IMR-90 (cell line): ENCODE measurements at regions not wholly inside any gene's neighbourhood (a gene's known extent, or its start where the extent isn't known, plus 50 kb on each side); places are given as distances from the start of the nearest gene placed in this dataset.

Experiments
- ATAC-seq: fragments of 200-7000 bp; cut with Tn5 transposase; 2 replicates; pipeline ENCODE4 v1.9.1; 2020; ENCODE audit warnings: low read depth, mild to moderate bottlenecking, moderate library complexity
- BruUV-seq: library from RNA; stranded (reverse); fragments of 400-500 nt; replicated peaks from 2 replicates; lab custom pipeline; 2021; lab: Mats Ljungman, UMichigan
- CTCF ChIA-PET: fragments of 300-600 bp; formaldehyde crosslinking; extraction: SDS; loops from one replicate; lab custom pipeline; 2021; ENCODE audit warnings: antibody characterized with exemption; lab: Yijun Ruan, JAX
- POLR2A ChIA-PET: fragments of 300-600 bp; sonication (Branson Sonifier 250); formaldehyde crosslinking; loops from one replicate; lab custom pipeline; 2022; ENCODE audit warnings: antibody characterized with exemption; ENCODE audit not compliant: unreplicated experiment; lab: Charles Lee
- DNase-seq: peaks from one replicate; pipeline ENCODE4 v3.0.0; 2013
- H2AFZ ChIP-seq: replicated peaks from 2 replicates; pipeline ENCODE3; 2013; ENCODE audit warnings: low read length, mild to moderate bottlenecking; ENCODE audit not compliant: poor library complexity
- H2AK5ac ChIP-seq: 2 replicates; pipeline ENCODE4 v1.6.1; 2013; ENCODE audit warnings: low read depth, low read length, inconsistent platforms
- H2AK9ac ChIP-seq: replicated peaks from 2 replicates; pipeline ENCODE3; 2013; ENCODE audit warnings: mild to moderate bottlenecking, low read depth, low read length, moderate library complexity; ENCODE audit not compliant: poor library complexity
- H2BK120ac ChIP-seq: 2 replicates; pipeline ENCODE4 v1.6.1; 2013; ENCODE audit warnings: low read depth, low read length, inconsistent platforms
- H2BK15ac ChIP-seq: 3 replicates; pipeline ENCODE4 v1.6.1; 2013; ENCODE audit warnings: low read depth, low read length, inconsistent platforms
- H2BK20ac ChIP-seq: 2 replicates; pipeline ENCODE4 v1.6.1; 2013; ENCODE audit warnings: low read depth, mild to moderate bottlenecking, inconsistent platforms, low read length, moderate library complexity
- H2BK5ac ChIP-seq: 2 replicates; pipeline ENCODE4 v1.6.1; 2013; ENCODE audit warnings: mild to moderate bottlenecking, low read depth, low read length, inconsistent platforms; ENCODE audit not compliant: poor library complexity, severe bottlenecking
- H3K14ac ChIP-seq: replicated peaks from 2 replicates; pipeline ENCODE4 v1.6.1; 2013; ENCODE audit warnings: low read depth, low read length, inconsistent platforms
- H3K18ac ChIP-seq: 2 replicates; pipeline ENCODE4 v1.6.1; 2013; ENCODE audit warnings: low read depth, low read length, control low read depth
- H3K23ac ChIP-seq: 2 replicates; pipeline ENCODE4 v1.6.1; 2013; ENCODE audit warnings: low read depth, low read length, inconsistent platforms
- H3K27ac ChIP-seq: 2 replicates; pipeline ENCODE4 v1.5.1; 2013; ENCODE audit warnings: mild to moderate bottlenecking, control low read depth, low read length; ENCODE audit not compliant: insufficient read depth
- H3K27me3 ChIP-seq: 2 replicates; pipeline ENCODE4 v1.6.1; 2013; ENCODE audit warnings: low read length; ENCODE audit not compliant: control insufficient read depth, insufficient read depth
- H3K36me3 ChIP-seq: 2 replicates; pipeline ENCODE4 v1.6.1; 2013; ENCODE audit warnings: low read length, mixed read lengths; ENCODE audit not compliant: control insufficient read depth, insufficient read depth
- H3K4ac ChIP-seq: 2 replicates; pipeline ENCODE4 v1.6.1; 2013; ENCODE audit warnings: low read depth, low read length, inconsistent platforms
- H3K4me1 ChIP-seq: 2 replicates; pipeline ENCODE4 v1.6.1; 2013; ENCODE audit warnings: low read length, mixed read lengths; ENCODE audit not compliant: control insufficient read depth, insufficient read depth
- H3K4me2 ChIP-seq: 2 replicates; pipeline ENCODE4 v1.6.1; 2013; ENCODE audit warnings: low read depth, mild to moderate bottlenecking, control low read depth, low read length, moderate library complexity
- H3K4me3 ChIP-seq: 2 replicates; pipeline ENCODE4 v1.5.1; 2013; ENCODE audit warnings: low read depth, mild to moderate bottlenecking, control low read depth, low read length, moderate library complexity; ENCODE audit not compliant: insufficient read depth
- H3K56ac ChIP-seq: 2 replicates; pipeline ENCODE4 v1.6.1; 2013; ENCODE audit warnings: low read length, inconsistent platforms; ENCODE audit not compliant: insufficient read depth; ENCODE audit errors: extremely low read depth
- H3K79me1 ChIP-seq, 2 experiments: 2 replicates each; pipeline ENCODE4 v1.6.1; 2013; ENCODE audit warnings: low read length in 2 of 2, inconsistent platforms in 1 of 2, low read depth in 1 of 2
- H3K9ac ChIP-seq: 2 replicates; pipeline ENCODE4 v1.6.1; 2013; ENCODE audit warnings: low read depth, low read length, control low read depth
- H3K9me1 ChIP-seq: 2 replicates; pipeline ENCODE4 v1.6.1; 2013; ENCODE audit warnings: low read length, inconsistent platforms; ENCODE audit not compliant: insufficient read depth
- H3K9me3 ChIP-seq: 2 replicates; pipeline ENCODE4 v1.6.1; 2013; ENCODE audit warnings: low read length; ENCODE audit not compliant: control insufficient read depth, insufficient read depth
- H4K20me1 ChIP-seq: 2 replicates; pipeline ENCODE4 v1.6.1; 2013; ENCODE audit warnings: low read length, inconsistent platforms; ENCODE audit not compliant: insufficient read depth
- H4K5ac ChIP-seq: 2 replicates; pipeline ENCODE4 v1.6.1; 2013; ENCODE audit warnings: mild to moderate bottlenecking, low read depth, low read length, control low read depth
- H4K8ac ChIP-seq, 2 experiments: 2 replicates each; pipeline ENCODE4 v1.6.1; 2013; ENCODE audit warnings: low read depth in 2 of 2, low read length in 2 of 2, control low read depth in 1 of 2, inconsistent platforms in 1 of 2
- H4K91ac ChIP-seq: 2 replicates; pipeline ENCODE4 v1.6.1; 2013; ENCODE audit warnings: low read depth, low read length, inconsistent platforms; ENCODE audit not compliant: insufficient read depth
- BHLHE40 ChIP-seq: fragments of 150-350 bp; IDR thresholded peaks from 2 replicates; pipeline ENCODE4 v1.6.1; 2016; ENCODE audit warnings: mild to moderate bottlenecking, low read depth, low read length
- CEBPB ChIP-seq: IDR thresholded peaks from 2 replicates; pipeline ENCODE4 v1.6.1; 2012; ENCODE audit warnings: low read depth, low read length, improper control_type of control experiment
- CHD1 ChIP-seq: IDR thresholded peaks from 2 replicates; pipeline ENCODE4 v1.6.1; 2012; ENCODE audit warnings: low read depth, low read length, improper control_type of control experiment
- CTCF ChIP-seq: conservative IDR thresholded peaks from 2 replicates; pipeline ENCODE4 v1.5.1; 2012; ENCODE audit warnings: mild to moderate bottlenecking, low read depth, low read length, improper control_type of control experiment
- ELK1 ChIP-seq: fragments of 150-350 bp; IDR thresholded peaks from 2 replicates; pipeline ENCODE4 v1.6.1; 2016; ENCODE audit warnings: low read depth, mild to moderate bottlenecking, low read length, moderate library complexity, borderline replicate concordance
- FOS ChIP-seq: fragments of 150-350 bp; IDR thresholded peaks from 2 replicates; pipeline ENCODE4 v1.6.1; 2016; ENCODE audit warnings: low read depth, low read length
- MAFK ChIP-seq: IDR thresholded peaks from 2 replicates; pipeline ENCODE4 v1.6.1; 2012; ENCODE audit warnings: low read depth, low read length, improper control_type of control experiment
- MAZ ChIP-seq: IDR thresholded peaks from 2 replicates; pipeline ENCODE4 v1.6.1; 2012; ENCODE audit warnings: low read depth, mild to moderate bottlenecking, low read length, improper control_type of control experiment, moderate library complexity, borderline replicate concordance
- MXI1 ChIP-seq: IDR thresholded peaks from 2 replicates; pipeline ENCODE4 v1.6.1; 2012; ENCODE audit warnings: low read depth, mild to moderate bottlenecking, low read length, moderate library complexity, borderline replicate concordance
- NFE2L2 ChIP-seq: fragments of 150-350 bp; IDR thresholded peaks from 2 replicates; pipeline ENCODE4 v1.6.1; 2016; ENCODE audit warnings: low read depth, mild to moderate bottlenecking, low read length
- POLR2A ChIP-seq: IDR thresholded peaks from 2 replicates; pipeline ENCODE4 v1.6.1; 2012; ENCODE audit warnings: mild to moderate bottlenecking, low read depth, low read length
- RAD21 ChIP-seq: IDR thresholded peaks from 2 replicates; pipeline ENCODE4 v1.6.1; 2012; ENCODE audit warnings: low read length, improper control_type of control experiment
- RCOR1 ChIP-seq: IDR thresholded peaks from 2 replicates; pipeline ENCODE4 v1.6.1; 2012; ENCODE audit warnings: mild to moderate bottlenecking, low read length, improper control_type of control experiment; ENCODE audit not compliant: insufficient replicate concordance
- RFX5 ChIP-seq: IDR thresholded peaks from 2 replicates; pipeline ENCODE4 v1.8.0; 2012; ENCODE audit warnings: low read depth, mild to moderate bottlenecking, low read length, moderate library complexity
- SMC3 ChIP-seq: fragments of 150-350 bp; IDR thresholded peaks from 2 replicates; pipeline ENCODE4 v1.6.1; 2016; ENCODE audit warnings: low read depth, mild to moderate bottlenecking, antibody characterized with exemption, low read length, moderate library complexity
- USF2 ChIP-seq: fragments of 150-350 bp; IDR thresholded peaks from 2 replicates; pipeline ENCODE4 v1.6.1; 2017; ENCODE audit warnings: mild to moderate bottlenecking, antibody characterized with exemption, low read length, low read depth
- dilution Hi-C: fragments of 300-500 bp; cut with HindIII; formaldehyde crosslinking; loops from one replicate; pipeline ENCODE4 v1.14.3; 2018; ENCODE audit warnings: low sequenced_read_pairs; ENCODE audit not compliant: unreplicated experiment
- in situ Hi-C: fragments of 300-500 bp; cut with MboI; formaldehyde crosslinking; loops from 3 replicates; pipeline ENCODE4 v1.14.3; 2019; ENCODE audit warnings: low sequenced_read_pairs, inconsistent platforms, mixed read lengths
- intact Hi-C: fragments of 100-400 bp; cut with micrococcal nuclease; formaldehyde crosslinking; loops from 2 replicates; pipeline ENCODE4 v1.10.0; 2022

- ChIA-PET CTCF (interaction anchor here (1.0 kb wide), 3 partner anchors 10 to 562 kb away, joined by 3 to 5 read pairs (median 3); no protein-coding TSS in a partner anchor), POLR2A (no interaction called here)
- H3K23ac ChIP-seq = no peak overlapping the region
- H3K9me1 ChIP-seq = no peaks in the 10 kb centered on the region
- no peaks in the 10 kb centered on the region for H3K79me1 ChIP-seq
- no peak overlapping the region for H3K56ac ChIP-seq
- no peak overlapping the region for H2AK9ac ChIP-seq
- DNase-seq (peak; percentile 50), ATAC-seq (peak; percentile 52; the same call in 1 of the 2 replicates)
- no peak overlapping the region for H3K4me3 ChIP-seq
- H3K36me3 ChIP-seq = no peaks in the 10 kb centered on the region
- H4K8ac ChIP-seq = no peak overlapping the region
- H2BK20ac ChIP-seq = no peak overlapping the region
- no peak overlapping the region for H2BK15ac ChIP-seq
- no peak overlapping the region for H2BK5ac ChIP-seq
- no peak overlapping the region for H3K18ac ChIP-seq
- H3K14ac ChIP-seq = no peak overlapping the region
- H3K27me3 ChIP-seq = peaks cover 16% of the 10 kb centered on the region
- BruUV-seq = no TSS peak
- no peak overlapping the region for H3K27ac ChIP-seq
- H3K9me3 ChIP-seq = no peaks in the 10 kb centered on the region
- H4K5ac ChIP-seq = no peak overlapping the region
- no peak overlapping the region for H3K4ac ChIP-seq
- H3K4me1 ChIP-seq = 0 out of 2 replicates have a peak, but pooled peaks cover 2% of the 10 kb centered on the region
- TF ChIP-seq USF2 (no peak), MAZ (no peak), CTCF (peak; percentile 75), BHLHE40 (no peak), FOS (no peak), RFX5 (no peak), RAD21 (peak; percentile 82), POLR2A (no peak), MXI1 (no peak), CHD1 (no peak), CEBPB (no peak), SMC3 (peak; percentile 74), RCOR1 (no peak), MAFK (no peak), NFE2L2 (no peak), ELK1 (no peak)
- no peak overlapping the region for H3K9ac ChIP-seq
- dilution Hi-C loops = no loop called here
- no peak overlapping the region for H2AK5ac ChIP-seq
- intact Hi-C loops = loop anchor here (1.0 kb wide), 3 partner anchors 434 to 569 kb away; no protein-coding TSS in a partner anchor
- no peak overlapping the region for H2BK120ac ChIP-seq
- H4K20me1 ChIP-seq = 0 out of 2 replicates have a peak, but pooled peaks cover 3% of the 10 kb centered on the region
- in situ Hi-C loops = loop anchor here (10.0 kb wide), 1 partner anchor 430 kb away; the partner anchor contains the start of gene RAP2B
- no peak overlapping the region for H3K4me2 ChIP-seq
- no peak overlapping the region for H2AFZ ChIP-seq
- no peak overlapping the region for H4K91ac ChIP-seq
Observed at GRCh38 chr3:153595186-153595815, 433.3 kb downstream of the RAP2B start.
